HG02938 (cell line): ENCODE measurements at regions not wholly inside any gene's neighbourhood (a gene's known extent, or its start where the extent isn't known, plus 50 kb on each side); places are given as distances from the start of the nearest gene placed in this dataset.
"Not testable (repeated sequence)": the region's sequence is repeated elsewhere in the genome, so short reads cannot be mapped to it uniquely, and the experiment has no call there.

Experiments used
- ATAC-seq: cut with Tn5 transposase; IDR thresholded peaks from one replicate; pipeline ENCODE4 v1.9.1; 2021; ENCODE audit warnings: mild to moderate bottlenecking, moderate library complexity; ENCODE audit not compliant: unreplicated experiment

DNA sequence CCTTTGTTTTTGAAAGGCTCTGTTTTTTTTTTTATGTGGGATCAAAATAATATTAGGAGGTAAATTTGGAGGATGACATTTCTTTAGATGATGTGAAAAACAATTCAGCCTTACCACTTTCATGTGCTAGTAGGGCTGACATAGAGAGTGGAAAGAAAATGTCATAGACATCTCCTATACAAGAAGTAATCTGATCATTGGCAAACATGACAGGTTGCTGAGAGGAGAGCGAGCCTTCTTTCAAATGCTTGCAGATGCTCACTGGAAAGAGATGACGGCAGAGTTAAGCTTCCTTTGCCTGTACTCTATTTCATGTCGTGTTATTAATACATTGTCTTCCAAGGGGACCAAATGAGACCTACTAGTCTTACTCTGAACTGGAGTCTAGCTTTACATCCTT, 160.1 kb upstream of the DAP start:
- ATAC-seq = no peak

DNA sequence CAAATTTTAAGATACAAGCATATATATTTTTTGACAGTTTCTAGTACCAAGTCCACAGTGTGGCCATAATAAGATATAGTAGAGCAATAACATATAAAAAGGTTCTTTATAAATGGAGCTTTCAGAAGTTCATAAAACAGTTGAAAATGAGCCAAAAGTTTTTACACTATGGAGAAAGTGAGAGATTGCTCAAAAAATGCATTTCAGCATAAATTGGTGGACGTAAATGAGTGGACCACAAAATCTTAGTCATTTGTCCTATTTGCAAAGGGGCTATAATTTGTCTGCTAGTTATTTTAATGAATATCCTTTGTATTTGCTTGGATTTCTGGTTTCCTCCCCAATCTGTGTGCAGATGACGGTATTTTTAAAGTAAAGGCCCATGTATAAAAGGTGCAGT, 159.4 kb upstream of the DAP start:
- ATAC-seq = no peak

DNA sequence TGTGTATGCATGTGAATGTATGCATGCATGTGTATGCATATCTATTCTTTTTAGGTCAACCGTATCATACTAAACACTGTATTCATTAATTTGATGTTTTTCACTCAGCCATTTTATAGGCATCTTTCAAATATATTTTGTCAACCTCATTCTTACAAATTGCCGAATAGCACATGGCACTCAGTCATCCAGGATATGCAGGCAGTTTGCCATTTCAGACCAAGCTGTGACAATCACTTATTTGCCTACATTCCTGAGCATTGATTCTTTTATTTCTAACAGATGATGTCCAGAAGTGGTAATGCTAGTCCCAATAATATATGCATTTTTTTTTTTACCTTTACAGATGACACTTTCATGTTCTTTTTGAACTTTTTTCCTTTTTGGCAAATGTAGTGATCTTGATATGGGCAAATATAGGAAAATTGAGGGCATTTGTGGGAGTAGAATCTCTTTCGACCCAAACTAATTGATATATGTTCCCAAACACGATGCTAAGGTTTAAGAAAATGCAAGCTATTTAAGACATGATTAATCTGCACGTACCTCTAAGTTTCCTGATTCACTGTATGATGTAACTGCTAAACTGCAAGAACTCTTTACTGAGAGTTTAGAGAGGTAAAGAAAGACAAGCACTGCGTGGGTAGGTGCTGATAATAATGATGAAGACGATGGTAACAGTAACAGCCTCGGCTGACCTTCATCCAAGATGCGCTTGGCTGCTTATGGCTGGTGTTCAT, 153.9 kb upstream of the DAP start:
- ATAC-seq = no peak

DNA sequence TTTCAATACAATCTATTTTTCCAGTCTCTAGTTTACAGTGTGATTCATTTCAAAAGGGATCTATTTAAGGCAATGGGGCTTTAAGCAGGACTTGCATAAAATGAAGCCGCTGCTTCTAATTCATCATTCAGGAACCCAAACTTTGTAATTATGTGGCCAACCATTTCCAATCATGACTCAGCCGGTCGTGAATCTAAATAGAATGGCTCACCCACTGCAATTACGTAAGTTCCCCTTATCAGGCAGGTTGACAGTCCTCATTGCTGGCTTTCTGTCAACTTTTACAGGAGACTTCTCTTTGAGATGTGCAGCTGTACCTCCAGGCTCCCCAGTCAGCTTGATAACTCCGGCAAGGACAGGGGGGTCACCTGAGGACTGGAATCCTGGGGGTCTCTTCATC, 152.8 kb upstream of the DAP start:
- no peak for ATAC-seq

DNA sequence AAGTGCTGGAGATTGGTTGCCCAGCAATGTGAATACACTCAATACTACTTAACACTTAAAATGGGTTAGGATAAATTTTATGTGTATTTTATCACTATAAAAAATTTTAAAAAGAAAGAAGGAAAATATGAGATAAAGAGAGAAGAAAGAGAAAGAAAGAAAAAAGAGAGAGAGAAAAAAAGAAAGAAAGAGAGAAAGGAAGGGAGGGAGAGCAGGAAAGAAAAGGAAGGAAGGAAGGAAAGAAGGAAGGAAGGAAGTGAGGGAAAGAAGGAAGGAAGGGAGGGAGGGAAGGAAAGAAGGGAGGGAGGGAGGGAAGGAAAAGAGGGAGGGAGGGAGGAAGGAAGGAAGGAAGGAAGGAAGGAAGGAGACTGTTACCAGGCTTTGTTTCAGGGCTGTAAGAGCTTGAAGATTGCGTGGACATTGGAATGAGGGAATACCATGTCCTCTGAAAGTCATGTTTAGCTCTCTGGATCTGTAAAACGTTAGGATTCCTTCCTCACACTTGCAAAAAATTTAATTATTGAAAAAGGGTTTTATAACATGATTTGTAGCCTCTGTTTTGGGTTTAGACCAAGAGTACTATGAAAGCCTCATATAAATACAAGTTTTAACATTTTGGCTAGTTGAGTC, 152.3 kb upstream of the DAP start:
- no peak for ATAC-seq

DNA sequence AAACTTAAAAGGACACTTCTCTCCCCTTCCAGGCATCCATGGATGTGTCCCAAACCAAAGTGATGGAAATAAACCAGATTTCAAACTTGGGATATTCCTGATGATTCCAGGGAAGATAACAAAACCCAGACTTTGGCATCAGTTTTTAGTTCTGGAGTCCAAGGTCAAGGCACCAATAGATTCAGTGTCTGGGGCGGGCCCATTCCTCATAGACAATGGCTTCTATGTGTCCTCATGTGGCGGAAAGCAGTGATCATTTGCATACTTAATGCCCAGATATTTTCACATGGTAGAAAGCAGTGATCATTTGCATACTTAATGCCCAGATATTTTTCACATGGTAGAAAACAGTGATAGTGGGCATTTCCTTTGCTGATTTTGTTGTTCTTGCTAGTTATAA, 151.4 kb upstream of the DAP start:
- no peak for ATAC-seq

DNA sequence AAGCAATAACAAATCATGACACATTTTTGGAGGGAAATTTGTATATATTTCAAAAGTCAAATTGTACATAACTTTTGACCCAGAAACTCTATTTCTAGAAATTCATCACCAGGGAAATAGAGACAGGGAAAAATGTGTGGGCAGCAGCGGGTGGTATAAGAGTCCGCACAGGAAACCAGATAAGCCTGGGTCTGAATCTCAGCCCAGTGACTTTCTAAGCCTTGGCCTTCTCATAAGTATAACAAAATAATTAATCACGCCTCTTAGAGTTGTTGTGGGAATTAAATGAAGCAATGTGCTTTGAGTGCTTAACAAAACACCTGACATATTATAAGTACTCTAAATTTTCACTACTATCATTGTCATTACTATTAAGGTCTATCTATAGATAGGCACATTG, 149.2 kb upstream of the DAP start:
- no peak for ATAC-seq

DNA sequence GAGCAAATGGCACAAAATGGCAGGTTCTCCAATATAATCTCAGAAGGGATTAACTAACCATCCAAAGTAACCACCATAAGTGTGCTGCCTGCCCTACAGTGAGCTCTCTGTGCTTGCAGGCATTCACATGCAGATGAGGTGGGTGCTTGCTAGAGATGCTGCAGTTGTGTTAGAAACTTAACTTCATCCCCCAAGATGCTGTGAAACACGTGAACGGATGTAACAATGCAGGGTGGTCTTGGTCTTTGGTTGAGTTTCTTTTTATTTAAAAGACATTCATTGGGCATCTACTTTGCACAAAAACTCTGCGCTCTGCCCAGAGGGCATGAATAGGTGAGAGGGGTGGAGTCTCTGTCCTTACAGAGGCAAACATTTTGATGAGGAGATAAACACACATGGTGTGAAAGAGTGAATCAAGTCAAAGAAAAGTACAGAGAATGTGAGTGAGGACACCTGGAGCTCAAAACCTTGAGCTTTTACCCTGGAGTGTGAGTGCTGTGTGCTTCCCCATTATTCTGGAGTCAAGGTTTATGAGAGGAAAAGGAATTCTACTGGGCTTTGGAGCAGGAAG, 143.9 kb upstream of the DAP start:
- ATAC-seq = no peak

DNA sequence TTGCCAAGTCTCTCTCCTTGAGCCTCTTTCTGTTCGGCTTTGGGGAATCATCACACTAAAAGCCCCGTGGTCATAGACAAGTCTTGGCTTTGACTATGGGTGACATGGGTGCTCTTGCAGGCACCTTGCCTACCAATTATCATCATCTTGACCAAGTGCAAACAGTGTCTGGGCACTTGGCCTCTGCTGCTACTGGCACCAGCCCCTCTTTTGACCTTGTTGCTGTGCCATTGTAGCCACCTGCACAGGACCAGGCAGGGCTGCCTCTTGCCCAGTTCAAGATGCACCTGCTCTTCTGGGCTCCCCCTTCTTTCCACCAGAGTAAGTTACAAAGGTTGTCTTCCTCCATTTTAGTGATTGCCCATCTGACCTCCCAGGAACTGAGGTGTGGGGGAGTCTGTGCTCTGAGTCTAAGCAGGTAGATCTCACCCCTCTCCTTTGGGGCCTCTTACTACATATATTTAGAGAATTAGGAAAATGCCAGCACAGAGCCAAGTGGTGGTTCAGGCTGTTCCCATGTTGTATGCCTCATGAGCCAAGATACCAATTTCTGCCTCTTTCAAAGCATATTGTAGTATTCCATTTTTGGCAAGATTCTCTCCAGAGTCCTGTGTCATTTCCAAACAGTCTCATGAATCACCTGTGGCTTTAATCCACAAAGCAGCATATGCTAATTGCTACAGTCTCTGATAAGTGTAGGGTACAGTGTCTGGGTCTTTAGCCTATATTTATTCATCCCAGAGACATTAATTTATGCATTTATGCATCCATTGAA, 142.9 kb upstream of the DAP start:
- no peak for ATAC-seq

DNA sequence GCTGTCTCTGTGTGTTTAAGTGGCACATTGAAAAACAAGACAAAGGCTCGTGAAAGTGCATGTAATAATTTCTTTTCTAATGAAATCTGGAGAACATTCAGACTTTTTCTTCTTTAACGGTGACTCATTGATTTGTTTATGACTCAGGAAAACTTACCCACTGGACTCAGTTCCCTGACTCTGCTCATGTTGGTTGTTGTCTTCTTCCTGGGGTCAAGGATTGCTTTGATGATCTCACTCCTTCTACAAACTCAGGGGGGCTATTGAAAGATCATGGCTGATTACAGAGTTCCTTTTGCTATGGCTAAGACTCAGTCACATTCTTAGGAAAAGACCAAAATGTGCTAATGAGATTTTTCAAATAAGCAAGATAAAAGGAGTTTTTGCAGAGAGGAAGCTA, 141.1 kb upstream of the DAP start:
- ATAC-seq = no peak

DNA sequence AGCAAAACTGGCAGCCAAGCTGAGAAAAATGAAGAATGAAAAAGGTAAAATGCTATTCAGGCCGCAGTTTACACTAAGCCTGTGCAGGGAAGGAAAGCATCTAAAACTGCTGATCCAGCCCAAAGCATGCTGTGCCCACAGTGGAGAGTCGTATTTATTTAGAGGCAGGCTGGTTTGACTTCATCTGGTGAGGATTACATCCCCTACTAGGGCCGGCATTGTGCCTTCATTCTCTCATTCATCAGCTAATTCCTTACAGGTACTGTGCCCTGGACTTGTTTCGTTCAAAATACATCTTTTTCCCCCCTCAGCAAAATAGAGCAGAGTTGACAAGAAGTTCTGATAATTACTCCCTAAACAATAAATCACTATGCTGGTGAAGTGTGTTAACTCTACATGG, 137.5 kb upstream of the DAP start:
- ATAC-seq = no peak

DNA sequence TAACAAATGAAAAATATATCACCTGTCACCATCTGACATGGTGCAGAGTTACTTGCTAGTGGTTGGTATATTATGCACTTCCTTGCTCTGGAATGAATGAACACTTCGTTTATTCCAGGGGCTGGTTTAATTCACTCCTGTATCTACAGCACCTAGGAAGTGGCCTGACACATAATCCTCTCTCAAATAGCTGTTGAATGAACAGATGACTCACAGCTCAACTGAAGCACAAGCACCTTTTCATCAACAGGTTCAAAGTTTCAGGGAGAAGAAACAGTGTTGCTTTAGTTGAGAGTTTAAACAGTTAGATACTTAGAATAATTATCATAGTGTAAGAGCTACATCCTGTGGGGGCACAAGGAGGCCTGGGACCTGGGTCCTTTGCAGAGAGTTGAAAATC, 135.0 kb upstream of the DAP start:
- ATAC-seq = no peak

DNA sequence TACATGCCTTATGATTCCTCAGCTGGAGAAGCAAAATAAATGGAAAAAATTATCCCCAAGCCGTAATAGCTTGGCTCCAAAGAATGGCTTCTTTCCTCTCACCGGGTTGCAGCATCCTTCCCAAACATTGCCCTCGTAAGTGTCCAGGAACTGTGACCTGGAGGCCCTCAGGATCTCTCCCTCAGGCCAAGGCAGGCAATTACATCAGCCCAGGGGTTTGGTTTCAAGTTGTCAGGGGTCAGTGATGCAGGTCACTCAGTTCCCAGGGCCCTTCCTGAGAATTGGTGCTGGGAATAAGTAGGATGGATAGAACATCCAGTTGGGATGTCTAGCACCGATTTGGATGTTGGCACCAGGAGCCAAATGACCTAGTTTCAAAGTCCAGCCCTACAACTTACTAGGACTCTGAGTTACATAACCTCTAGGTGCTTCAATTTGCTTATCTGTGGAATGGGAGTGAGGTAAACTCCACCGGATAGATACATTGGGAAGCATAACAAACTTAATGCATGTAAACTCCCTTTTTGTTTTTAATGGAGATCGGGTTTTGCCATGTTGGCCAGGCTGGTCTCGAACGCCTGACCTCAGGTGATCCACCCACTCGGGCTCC, 133.5 kb upstream of the DAP start:
- no peak for ATAC-seq

DNA sequence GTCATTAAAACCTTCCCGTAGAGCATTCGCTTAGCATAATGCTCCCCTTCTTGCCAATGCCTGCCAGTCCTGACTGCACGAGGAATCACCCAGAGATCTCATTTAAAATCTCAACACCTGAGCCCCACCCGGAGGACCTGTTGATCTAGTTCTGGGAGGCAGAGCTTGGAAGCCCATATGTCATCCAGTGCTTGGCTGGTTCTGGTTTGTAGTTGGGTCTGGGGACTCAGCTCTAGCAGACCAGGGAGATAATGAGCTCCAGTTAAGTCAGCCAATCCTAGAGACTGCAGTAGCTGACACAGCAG, 131.8 kb upstream of the DAP start:
- ATAC-seq = no peak

DNA sequence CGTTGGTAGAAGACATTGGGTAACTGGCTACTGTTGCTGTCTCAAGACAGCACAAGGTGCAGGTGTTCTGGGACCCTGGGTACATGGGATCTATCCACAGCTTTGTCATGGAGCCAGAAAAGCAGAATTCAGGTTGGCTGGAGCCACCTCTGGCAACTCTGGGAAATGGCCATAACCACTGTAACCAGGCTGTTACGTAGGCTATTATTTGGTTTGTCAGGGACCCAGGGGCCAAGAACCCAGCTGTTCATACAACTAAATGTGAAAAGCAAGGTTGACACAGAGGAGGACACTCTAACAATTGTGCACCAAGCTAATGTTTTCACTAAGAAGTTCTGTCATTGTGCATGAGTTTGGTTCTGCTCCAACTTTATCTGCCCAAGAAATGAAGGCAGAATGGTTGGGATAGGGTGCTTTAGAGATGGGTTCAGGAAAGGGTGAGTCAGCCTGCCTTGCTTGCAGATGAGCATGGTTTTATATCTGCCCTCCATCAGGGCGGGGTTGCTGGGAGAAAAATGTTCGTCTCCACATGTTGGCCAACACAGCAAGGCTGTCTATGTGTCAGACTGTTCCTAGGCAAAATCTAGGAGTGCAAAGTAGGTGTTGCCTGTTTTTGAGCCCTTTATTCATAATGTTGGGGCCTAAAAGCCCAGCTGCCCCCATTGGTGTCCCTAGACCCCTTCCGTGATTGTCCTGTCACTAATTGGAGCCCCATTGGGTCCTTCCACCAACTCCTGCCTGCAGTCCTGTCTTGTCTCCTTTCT, 131.3 kb upstream of the DAP start:
- no peak for ATAC-seq

DNA sequence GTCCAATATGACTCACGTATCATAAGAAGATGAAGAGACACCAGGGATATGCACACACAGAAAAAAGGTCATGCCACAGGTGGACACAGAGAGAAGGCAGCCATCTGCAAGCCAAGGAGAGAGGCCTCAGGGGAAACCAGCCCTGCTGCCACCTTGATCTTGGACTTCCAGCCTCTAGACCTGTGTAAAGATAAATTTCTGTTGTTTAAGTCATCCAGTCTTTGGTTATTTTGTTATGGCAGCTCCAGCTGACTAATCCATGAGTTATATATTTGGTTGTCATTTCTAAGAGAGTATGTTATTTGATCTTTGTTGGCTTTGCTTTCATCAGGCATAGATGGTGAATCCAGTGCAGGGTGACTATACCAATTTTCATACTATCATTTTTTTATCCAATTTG, 130.2 kb upstream of the DAP start:
- ATAC-seq = no peak

DNA sequence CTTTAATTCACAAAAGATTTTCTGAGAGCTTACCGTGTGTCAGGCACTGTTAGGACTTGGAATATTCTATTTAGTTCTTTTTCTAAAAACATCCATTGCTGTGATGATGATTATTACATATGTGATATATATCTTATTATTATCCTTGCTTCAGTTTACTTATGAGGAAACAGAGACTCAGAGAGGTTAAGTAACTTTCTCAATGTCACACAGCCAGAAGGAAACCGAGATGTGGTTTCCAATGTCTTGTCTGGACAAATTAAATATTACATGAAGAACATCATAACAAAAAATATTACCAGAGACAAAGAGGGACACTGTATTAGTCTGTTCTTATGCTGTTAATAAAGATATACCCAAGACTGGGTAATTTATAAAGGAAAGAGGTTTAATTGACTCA, 125.5 kb upstream of the DAP start:
- no peak for ATAC-seq

DNA sequence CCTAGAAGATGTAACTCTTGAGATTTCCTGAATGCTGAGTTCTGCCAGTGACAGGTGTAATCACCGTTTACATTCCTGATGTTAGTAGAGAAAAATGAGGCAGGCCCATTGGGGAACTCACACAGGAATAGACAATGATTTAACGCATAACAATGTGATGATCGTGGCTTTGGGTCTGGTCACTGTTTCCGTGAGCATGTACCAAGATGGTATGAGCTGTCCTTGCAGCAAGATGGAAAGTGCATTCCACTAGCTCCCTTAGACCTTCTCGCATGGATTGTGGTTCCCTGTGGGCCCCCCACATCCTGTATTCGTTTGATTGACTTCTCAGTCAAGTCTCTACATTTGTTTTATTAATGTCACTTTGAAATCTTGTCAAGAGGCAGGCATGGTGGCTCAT, 124.0 kb upstream of the DAP start:
- no peak for ATAC-seq

DNA sequence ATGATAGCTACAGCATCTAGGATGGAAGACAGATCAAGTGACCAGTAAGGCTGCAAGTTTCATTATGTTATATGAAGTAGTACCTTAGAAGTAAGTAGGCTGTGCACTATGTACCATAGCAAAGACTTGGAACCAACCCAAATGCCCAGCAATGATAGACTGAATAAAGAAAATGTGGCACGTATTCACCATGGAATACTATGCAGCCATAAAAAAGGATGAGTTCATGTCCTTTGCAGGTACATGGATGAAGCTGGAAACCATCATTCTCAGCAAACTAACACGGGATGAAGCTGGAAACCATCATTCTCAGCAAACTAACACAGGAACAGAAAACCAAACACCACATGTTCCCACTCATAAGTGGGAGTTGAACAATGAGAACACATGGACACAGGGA, 122.9 kb upstream of the DAP start:
- ATAC-seq = not testable (repeated sequence)

DNA sequence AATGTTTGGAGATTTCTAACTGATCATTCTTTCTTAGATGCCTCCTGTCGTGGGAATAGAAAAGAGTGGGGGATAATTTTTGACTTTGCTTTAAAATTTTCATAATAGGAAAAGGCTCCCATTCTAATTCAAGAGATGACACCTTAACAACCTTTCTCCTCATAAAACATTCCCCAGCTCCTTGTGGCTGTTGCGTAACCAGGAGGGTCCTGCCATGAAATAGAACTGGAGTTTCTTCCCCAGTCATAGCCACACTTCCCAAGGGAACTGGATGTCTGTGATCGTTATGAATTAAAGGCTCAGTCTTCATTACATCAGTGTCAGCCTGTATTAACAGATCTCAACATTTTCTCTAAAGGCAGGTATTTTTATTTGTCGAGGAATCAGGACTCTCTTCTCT, 119.9 kb upstream of the DAP start:
- no peak for ATAC-seq

DNA sequence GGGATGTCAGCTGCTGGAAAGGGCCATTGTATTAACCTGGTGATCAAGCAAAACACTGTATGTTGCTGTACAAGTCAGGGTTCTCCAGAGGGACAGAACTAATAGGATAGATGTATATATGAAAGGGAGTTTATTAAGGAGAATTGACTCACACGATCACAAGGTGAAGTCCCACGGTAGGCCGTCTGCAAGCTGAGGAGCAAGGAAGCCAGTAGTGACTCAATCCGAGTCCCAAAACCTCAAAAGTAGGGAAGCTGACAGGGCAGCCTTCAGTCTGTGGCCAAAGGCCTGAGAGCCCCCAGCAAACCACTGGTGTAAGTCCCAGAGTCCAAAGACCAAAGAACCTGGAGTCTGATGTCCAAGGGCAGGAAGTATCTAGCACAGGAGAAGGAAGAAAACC, 116.0 kb upstream of the DAP start:
- not testable (repeated sequence) for ATAC-seq
